Esophagus squamous epithelium (tissue), 5 donors: ENCODE measurements at regions not wholly inside any gene's neighbourhood (a gene's known extent, or its start where the extent isn't known, plus 50 kb on each side); places are given as distances from the start of the nearest gene placed in this dataset.

Experiments
- DNase-seq: peaks from one replicate; lab custom pipeline; 2025; lab: John Stamatoyannopoulos, UW
- H3K27ac ChIP-seq, 4 donors: fragments of 200-600 bp; sonication (generic); one replicate each; pipeline ENCODE4 v1.5.1; 2016 to 2019; ENCODE audit warnings: mild to moderate bottlenecking in 1 of 4
- H3K27me3 ChIP-seq, 4 donors: fragments of 200-600 bp; sonication (generic); 1 replicate in 3 of 4; 2 replicates in 1 of 4; pipeline versions ENCODE4 v1.5.1 to v1.6.0; 2017 to 2021; ENCODE audit warnings: antibody characterized with exemption in 1 of 4
- H3K36me3 ChIP-seq, 3 donors: fragments of 200-600 bp; sonication (generic); one replicate each; pipeline ENCODE4 v1.5.1; 2016 to 2019
- H3K4me1 ChIP-seq, 3 donors: fragments of 200-600 bp; sonication (generic); one replicate each; pipeline ENCODE4 v1.5.1; 2017 to 2019
- H3K4me3 ChIP-seq, 4 donors: fragments of 200-600 bp; sonication (generic); 1 replicate in 3 of 4; 2 replicates in 1 of 4; pipeline ENCODE4 v1.5.1; 2016 to 2019; ENCODE audit warnings: mild to moderate bottlenecking in 2 of 4, moderate library complexity in 1 of 4
- H3K9me3 ChIP-seq, 3 donors: fragments of 200-600 bp; sonication (generic); one replicate each; pipeline ENCODE4 v1.5.1; 2016 to 2019
- POLR2A ChIP-seq, 4 donors: fragments of 450-650 bp; IDR thresholded peaks; one replicate each; pipeline ENCODE4 v1.6.1; 2017; ENCODE audit warnings: antibody characterized with exemption in 4 of 4, mild to moderate bottlenecking in 4 of 4, moderate library complexity in 3 of 4
- WGBS, 2 donors: methylation state at CpG; one replicate each; pipeline ENCODE4 v1.1.5; 2018; 5-methylcytosine and 5-hydroxymethylcytosine counted together
- intact Hi-C: fragments of 100-400 bp; cut with DNase I; formaldehyde crosslinking; loops from one replicate; pipeline ENCODE4 v1.15.0; 2022
- TF ChIP-seq, protein P1 (sequence below), 6 experiments: fragments of 450-650 bp in 4 of 6; fragments of 200-600 bp in 2 of 6; sonication (generic) in 2 of 6; IDR thresholded peaks; one replicate each; pipeline ENCODE4 v1.5.1; 2016 to 2019; ENCODE audit warnings: antibody characterized with exemption in 6 of 6, mild to moderate bottlenecking in 4 of 6, moderate library complexity in 4 of 6
- donor health status: DM: yes; HTN: yes; CAD: no.

DNA sequence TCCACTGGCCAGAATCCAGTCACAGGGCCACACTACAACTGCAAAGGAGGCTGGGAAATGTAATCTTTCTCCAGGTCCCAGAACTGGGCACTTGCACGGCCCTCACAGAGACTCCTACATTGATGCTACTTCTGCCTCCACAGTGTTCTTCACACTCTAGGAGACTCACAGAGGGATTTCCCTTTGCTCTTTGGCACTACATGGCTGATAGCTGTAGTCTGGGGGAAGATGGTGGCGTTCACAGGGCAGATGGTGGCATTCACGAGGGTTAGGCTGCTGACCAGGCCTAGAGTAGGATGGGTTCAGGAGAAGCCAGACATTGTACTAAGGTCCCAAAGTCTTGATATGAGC, 151.1 kb downstream of the NUAK1 start:
- TF ChIP-seq, protein P1, sequence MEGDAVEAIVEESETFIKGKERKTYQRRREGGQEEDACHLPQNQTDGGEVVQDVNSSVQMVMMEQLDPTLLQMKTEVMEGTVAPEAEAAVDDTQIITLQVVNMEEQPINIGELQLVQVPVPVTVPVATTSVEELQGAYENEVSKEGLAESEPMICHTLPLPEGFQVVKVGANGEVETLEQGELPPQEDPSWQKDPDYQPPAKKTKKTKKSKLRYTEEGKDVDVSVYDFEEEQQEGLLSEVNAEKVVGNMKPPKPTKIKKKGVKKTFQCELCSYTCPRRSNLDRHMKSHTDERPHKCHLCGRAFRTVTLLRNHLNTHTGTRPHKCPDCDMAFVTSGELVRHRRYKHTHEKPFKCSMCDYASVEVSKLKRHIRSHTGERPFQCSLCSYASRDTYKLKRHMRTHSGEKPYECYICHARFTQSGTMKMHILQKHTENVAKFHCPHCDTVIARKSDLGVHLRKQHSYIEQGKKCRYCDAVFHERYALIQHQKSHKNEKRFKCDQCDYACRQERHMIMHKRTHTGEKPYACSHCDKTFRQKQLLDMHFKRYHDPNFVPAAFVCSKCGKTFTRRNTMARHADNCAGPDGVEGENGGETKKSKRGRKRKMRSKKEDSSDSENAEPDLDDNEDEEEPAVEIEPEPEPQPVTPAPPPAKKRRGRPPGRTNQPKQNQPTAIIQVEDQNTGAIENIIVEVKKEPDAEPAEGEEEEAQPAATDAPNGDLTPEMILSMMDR (IDR thresholded peaks at IDR 0.05) = no peak
- no peak for TF ChIP-seq POLR2A (IDR thresholded peaks at IDR 0.05)
- Histone ChIP-seq H3K9me3 (no peaks in the 10 kb centered on the region), H3K27me3 (no peaks in the 10 kb centered on the region)

DNA sequence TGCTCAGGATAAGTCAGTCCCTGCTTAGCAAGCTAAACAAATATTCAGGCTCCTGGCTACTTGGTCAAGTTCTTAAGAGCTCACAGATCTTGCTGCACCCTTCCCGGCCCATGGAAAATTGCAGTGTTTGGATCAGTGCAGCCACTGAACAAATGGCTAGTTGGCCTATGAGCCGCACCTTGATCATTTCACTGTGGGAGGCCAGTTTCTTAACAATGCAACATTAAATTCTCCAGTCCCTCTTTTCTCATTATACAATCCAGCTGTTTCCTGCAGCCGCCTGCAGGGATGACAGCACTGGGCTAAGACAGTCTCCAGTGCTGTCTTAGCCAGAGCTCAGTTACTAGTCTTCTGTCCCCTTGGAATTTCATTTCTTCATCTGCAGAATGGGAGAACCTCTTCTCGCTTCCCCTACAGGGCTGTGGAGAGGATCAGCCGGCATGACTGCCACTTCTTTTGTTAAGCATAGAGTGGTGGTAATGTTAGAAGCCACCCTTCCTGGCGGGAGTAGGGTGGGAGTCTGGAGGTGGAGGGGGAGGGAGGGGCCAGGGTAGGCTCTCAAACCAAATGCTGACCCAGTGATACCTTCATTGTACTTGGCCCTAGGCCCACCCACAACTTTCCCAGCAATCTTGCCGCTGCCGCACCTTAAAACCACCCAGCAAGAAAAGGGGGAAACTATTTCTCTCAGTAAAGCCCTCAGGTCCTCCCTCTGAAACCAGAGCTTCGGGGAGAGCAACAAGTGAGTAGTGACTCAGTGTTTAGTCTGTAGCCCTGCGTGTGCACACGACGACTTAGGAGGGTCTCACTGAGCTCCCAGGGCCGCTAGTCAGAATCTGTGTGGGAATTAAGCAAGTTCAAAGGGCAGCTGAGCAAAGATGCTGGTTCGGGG, 145.7 kb downstream of the NUAK1 start:
- H3K9me3 ChIP-seq = no peaks in the 10 kb centered on the region
- no peak overlapping the region for H3K27ac ChIP-seq
- intact Hi-C loops = no loop called here
- no peaks in the 10 kb centered on the region for H3K4me1 ChIP-seq
- peaks cover 0 to 9% (median 0%) of the 10 kb centered on the region in 4 donors for H3K27me3 ChIP-seq
- TF ChIP-seq POLR2A (IDR thresholded peaks at IDR 0.05) = no peak
- TF ChIP-seq, protein P1 (IDR thresholded peaks at IDR 0.05) = no peak
- DNase-seq = no peak
- 59 to 66% methylated on average over 8 to 9 of the region's 14 CpGs for WGBS, 2 donors
- H3K36me3 ChIP-seq = no peaks in the 10 kb centered on the region
- no peak overlapping the region for H3K4me3 ChIP-seq

More for the DNA sequence above, 151.1 kb downstream of the NUAK1 start:
- H3K27ac ChIP-seq = no peak overlapping the region
- no peak overlapping the region for H3K4me3 ChIP-seq
- intact Hi-C loops = no loop called here
- WGBS, 2 donors = 71% methylated on average over 2 of the region's 3 CpGs; no CpG with 5 or more reads in 1 of the 2 donors
- no peaks in the 10 kb centered on the region for H3K36me3 ChIP-seq
- DNase-seq = no peak
- H3K4me1 ChIP-seq = no peaks in the 10 kb centered on the region

DNA sequence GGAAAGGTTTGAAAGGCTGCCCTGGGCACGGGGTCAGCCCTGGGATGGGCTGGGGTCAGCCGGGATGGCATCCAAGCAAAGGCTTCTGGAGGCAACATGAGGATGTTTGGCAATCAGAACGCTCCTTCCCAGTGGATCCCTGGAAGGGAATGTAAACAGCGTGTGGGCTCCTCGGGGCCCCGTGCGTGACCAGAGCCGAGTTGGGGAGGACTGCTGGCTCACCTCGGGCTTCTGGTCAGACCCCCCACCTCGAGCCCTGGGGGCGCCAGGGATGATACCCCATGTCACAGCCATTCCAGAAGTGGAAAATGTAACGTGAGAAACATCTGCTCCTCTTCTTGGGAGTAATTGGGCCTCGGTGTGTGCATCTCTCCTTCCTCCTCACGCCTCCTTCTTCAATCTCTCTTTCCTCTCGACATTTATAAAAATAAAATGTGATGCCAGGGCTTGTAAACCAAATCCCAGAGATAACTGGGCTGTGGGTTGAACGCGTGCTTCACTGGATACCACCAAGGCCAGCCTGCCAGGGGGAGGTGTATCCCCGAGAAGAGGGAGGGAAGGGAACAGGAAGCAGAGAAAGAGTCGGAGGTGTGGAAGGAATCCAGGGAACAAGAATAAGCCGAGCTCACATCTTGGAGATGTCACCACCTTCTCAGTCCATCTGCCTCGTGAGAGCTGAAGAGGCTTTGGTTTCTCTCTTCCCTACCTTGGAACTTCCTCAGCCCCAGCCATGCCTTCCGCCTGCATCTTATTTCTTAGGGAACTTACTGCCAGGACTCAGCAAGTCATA, 144.8 kb downstream of the NUAK1 start:
- 71 to 74% methylated on average over 16 to 20 of the region's 22 CpGs for WGBS, 2 donors
- Histone ChIP-seq H3K27ac (no peak overlapping the region), H3K9me3 (no peaks in the 10 kb centered on the region), H3K36me3 (no peaks in the 10 kb centered on the region), H3K4me3 (no peak overlapping the region), H3K4me1 (no peaks in the 10 kb centered on the region), H3K27me3 (peaks cover 0 to 9% (median 0%) of the 10 kb centered on the region in 4 donors)
- no peak for DNase-seq
- intact Hi-C loops = no loop called here
- TF ChIP-seq, protein P1 (IDR thresholded peaks at IDR 0.05) = no peak
- no peak for TF ChIP-seq POLR2A (IDR thresholded peaks at IDR 0.05)

DNA sequence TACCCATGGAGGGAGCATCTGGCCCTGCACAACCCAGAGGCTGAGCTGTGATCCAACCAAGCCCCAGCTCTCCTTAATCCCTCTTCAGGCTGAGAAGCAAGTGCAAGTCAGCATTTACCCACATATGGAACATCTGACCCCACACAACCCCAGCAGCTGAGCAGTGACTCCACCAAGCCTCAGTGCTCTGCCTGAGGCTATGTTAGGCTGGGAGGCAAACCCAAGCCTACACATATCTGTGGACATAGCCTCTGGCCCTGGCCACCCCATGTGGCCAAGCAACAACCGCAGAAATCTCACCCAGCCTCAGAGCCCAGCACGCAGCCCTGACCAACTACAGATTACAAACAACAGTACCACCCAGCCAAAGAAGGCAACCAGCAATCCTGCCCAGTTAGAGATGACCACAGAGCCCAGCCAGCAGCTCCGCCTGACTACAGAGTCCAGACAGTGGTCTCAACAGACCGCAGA, 142.8 kb downstream of the NUAK1 start:
- H3K36me3 ChIP-seq = no peaks in the 10 kb centered on the region
- no peak for TF ChIP-seq POLR2A (IDR thresholded peaks at IDR 0.05)
- TF ChIP-seq, protein P1 (IDR thresholded peaks at IDR 0.05) = no peak
- peaks cover 0 to 9% (median 0%) of the 10 kb centered on the region in 4 donors for H3K27me3 ChIP-seq
- 80 to 92% methylated on average over 2 of the region's 4 CpGs for WGBS, 2 donors
- no peak for DNase-seq
- H3K4me1 ChIP-seq = no peaks in the 10 kb centered on the region
- intact Hi-C loops = no loop called here
- H3K27ac ChIP-seq = no peak overlapping the region
- no peaks in the 10 kb centered on the region for H3K9me3 ChIP-seq
- H3K4me3 ChIP-seq = no peak overlapping the region

DNA sequence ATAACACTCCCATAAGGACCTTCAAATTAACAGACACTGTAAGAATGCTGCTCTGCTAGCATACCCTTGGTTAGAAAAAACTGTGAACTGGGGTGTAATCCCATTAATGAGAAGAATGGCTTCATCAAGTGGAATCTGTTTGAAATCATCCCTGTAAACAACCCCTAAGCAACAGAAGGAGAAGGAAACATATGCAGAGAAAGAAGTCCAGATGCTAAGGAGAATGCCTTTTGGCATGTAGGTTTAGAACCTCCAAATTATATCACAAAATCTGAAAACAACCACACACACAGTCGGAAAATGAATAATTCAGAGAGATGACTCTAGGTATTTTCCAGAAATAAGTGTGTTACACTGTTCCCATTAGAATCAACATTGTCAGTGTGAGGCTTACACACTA, 140.2 kb downstream of the NUAK1 start:
- no peak overlapping the region for H3K27ac ChIP-seq
- intact Hi-C loops = no loop called here
- TF ChIP-seq POLR2A (IDR thresholded peaks at IDR 0.05) = no peak
- TF ChIP-seq, protein P1 (IDR thresholded peaks at IDR 0.05) = no peak
- H3K9me3 ChIP-seq = no peaks in the 10 kb centered on the region
- 79 to 88% methylated on average over 1 of the region's 1 CpG for WGBS, 2 donors
- DNase-seq = no peak
- H3K4me3 ChIP-seq = no peak overlapping the region
- H3K4me1 ChIP-seq = no peaks in the 10 kb centered on the region
- H3K27me3 ChIP-seq = peaks cover 0 to 5% (median 0%) of the 10 kb centered on the region in 4 donors
- H3K36me3 ChIP-seq = no peaks in the 10 kb centered on the region
